ENCODE measurements at regions not wholly inside any gene's neighbourhood (a gene's known extent, or its start where the extent isn't known, plus 50 kb on each side); places are given as distances from the start of the nearest gene placed in this dataset.

GRCh38 chr5:175162036-175162435 lies 281.9 kb downstream of the DRD1 start:
- no peak for DNase-seq

DNA sequence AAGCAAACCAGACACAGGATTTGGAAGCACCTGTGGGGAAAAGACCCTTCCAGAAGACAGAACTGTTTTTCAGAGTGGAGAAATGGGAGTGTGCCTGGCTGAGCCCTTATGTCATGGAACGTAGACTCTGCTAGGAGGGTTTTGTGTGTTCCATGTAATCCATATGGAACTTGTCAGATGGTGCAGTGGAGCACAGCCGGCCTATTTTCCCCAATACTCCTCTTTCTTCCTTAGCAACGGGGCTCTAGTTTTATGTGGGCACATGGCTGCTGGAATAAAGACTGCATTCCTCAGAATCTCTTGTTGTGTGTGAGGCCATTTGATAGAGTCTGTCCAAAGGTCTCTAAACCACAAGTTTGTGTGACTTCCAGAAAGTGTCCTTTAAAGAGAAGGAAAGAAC lies 284.0 kb downstream of the DRD1 start:
- no peak for DNase-seq

DNA sequence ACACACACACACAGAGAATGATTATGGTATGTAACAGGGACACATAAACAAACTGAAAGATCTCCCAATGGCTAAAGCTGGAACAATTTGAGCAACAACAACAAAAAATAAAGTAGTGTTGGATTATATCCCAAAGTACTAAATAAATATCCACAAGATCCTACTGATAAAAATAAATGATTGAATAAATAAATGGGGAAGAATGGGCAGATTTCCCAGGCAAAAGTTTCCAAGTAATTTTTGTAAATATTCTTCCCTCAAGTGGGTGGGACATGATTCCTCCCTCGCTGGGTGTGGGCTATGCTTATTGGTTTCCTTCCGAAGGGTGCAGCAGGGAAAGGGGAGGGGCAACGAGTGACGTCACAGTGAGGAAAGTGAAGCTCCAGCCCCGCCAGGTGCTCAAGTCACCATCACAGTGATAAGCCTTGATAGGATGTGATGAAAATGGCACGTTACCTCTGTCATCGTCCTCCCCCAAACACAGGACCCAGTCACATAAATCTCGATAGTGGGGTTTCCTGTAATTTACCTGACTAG lies 295.3 kb downstream of the DRD1 start:
- DNase-seq, result no peak

- no peak for DNase-seq
These were observed 297.2 kb downstream of the DRD1 start for GRCh38 chr5:175146733-175147132.

DNA sequence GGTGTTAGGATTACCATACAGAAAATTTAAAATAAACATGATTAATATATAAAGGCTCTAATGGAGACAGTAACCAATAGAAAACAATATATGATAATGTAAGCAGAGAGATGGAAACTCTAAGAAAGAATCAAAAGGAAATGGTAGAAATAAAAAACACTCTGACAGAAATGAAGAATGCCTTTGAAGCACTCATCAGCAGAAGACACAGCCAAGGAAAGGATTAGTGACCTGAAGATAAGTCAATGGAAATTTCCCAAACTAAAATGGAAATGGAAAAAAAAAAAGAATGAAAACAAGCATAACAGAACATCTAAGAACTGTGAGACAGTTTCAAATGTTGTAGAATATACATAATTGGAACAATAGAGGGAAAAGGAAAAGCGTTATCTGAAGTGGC lies 302.6 kb downstream of the DRD1 start:
- no peak for DNase-seq

GRCh38 chr5:175133185-175133584 lies 310.8 kb downstream of the DRD1 start:
- no peak for DNase-seq

GRCh38 chr5:175131432-175131831 lies 312.6 kb downstream of the DRD1 start:
- no peak for DNase-seq

- DNase-seq, result no peak
These were observed 314.4 kb downstream of the DRD1 start for GRCh38 chr5:175129619-175130018.

DNA sequence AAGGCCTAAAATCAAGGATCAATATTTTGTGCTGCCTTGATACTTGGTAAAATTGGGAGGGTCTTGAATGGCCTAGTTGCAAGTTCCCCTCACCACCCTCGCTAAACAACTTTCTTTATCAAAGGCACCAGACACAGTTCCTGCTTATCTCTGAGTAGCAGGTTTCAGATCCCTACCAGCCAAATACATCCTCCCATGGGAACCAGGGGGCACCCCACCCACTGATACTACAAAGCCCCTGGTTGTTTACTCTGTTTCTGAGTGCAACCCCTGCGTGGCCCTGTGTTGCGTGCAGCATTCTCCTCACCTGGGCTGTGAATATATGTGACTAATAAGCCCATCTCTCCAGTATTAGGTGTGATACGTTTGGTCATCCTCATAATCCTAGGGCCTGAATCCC lies 314.9 kb downstream of the DRD1 start:
- no peak for DNase-seq

GRCh38 chr5:175124821-175125220 lies 319.2 kb downstream of the DRD1 start:
- no peak for DNase-seq

DNA sequence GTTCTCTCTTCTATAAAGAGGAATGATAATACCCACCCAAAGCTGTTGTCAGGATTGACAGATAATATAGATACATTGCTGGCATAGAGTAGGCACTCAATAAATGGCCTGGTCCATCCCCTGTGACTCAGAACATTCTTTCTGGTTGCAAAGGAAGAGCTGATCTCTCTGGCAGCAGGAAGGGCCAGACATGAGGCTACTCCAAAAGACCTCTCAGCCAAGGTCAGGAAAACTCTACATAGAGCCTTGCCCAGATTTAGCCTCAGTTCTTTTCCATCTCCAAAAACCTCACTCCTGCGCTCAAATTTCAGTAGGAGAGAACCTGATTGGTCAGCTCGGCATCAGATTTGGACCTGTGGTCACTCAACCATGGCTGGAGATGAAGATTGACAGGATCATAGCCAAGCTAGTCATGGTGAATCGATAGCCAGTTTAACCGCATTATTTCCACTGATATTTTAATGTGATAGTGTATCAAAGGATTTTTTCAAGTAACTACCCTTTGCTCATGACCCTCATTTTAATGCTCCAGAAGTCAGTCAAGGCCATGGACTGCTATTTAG lies 319.6 kb downstream of the DRD1 start:
- no peak for DNase-seq

GRCh38 chr5:175123542-175123941 lies 320.4 kb downstream of the DRD1 start:
- DNase-seq, result no peak

DNA sequence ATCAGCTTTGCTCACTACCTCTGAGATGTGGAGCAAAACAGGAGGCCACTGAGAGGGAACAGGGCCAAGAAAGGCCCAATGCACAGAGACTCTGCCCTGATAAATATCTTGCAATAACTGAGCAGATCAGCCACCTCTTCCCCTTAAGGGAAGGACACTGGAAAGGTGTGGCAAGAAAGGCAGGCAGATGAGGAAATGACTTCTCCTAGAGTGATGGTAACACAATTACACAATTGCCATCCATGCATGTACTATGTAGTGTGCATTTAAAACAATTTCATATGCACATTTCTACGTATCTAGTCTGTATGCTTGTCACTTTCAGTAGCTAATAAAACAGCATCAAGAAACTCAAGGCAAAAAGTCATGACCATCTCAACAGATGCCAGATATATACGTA lies 322.5 kb downstream of the DRD1 start:
- DNase-seq, result no peak

DNA sequence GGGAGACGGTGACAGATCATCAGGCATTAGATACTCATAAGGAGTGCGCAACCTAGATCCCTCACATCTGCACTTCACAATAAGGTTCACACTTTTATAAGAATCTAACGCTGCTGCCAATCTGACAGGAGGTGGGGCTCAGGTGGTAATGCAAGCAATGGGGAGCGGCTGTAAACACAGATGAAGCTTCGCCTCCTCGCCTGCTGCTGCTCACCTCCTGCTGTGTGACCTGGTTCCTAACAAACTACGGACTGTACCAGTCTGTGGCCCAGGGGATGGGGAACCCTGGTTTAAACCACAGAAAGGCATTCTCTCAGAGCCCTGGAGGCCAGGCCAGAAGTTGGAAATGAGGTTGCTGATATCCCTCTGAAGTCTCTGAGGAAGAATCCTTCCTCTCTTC lies 323.6 kb downstream of the DRD1 start:
- DNase-seq, result no peak

- DNase-seq, result no peak
These were observed 325.2 kb downstream of the DRD1 start for GRCh38 chr5:175118700-175119309.

DNA sequence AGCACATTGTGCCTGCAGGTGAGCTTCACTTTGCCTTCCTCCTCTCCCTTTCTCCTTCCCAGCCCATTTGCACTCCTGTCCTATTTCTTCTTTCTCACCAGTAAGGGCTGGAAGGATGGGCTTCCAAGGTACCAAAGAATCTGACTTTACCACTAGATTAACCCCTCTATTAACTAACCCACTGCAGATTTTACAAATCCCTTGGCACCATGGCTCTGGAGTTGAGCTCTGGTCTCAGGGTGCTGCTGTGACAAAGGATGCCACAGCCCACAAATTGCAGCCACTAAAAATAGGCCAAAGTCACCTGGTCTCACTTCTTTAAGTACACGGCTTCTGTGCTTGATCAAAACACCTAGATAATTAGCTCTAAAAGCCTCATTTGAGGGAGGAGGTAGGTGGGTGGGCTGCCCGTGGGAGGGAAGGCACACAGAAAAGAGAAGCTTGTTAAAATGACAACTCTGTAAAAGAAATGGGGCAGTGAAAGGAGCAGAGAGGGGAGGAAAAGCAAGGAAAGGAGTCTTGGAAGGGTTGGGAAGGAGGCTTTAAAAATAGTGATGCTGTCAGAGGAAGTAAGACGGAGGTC lies 327.4 kb downstream of the DRD1 start:
- no peak for DNase-seq

GRCh38 chr5:175115831-175116230 lies 328.2 kb downstream of the DRD1 start:
- DNase-seq, result no peak

DNA sequence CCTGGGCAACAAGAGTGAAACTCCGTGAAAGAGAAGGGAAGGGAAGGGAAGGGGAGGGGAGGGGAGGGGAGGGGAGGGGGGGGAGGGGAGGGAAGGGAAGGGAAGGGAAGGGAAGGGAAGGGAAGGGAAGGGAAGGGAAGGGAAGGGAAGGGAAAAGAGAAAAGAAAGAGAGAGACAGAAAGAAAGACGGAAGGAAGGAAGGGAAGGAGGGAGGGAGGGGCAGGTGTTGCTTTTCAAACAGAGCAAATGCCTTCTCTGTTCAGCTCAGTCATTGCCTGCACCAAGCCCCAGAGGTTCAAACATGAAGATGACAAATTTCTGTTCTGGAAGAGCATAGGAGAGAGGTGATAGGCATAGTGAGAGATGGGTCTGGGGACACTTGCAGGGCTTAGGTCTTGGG lies 330.0 kb downstream of the DRD1 start:
- no peak for DNase-seq

GRCh38 chr5:175109058-175109755 lies 334.8 kb downstream of the DRD1 start:
- DNase-seq, result no peak

GRCh38 chr5:175107865-175108264 lies 336.1 kb downstream of the DRD1 start:
- DNase-seq, result no peak

DNA sequence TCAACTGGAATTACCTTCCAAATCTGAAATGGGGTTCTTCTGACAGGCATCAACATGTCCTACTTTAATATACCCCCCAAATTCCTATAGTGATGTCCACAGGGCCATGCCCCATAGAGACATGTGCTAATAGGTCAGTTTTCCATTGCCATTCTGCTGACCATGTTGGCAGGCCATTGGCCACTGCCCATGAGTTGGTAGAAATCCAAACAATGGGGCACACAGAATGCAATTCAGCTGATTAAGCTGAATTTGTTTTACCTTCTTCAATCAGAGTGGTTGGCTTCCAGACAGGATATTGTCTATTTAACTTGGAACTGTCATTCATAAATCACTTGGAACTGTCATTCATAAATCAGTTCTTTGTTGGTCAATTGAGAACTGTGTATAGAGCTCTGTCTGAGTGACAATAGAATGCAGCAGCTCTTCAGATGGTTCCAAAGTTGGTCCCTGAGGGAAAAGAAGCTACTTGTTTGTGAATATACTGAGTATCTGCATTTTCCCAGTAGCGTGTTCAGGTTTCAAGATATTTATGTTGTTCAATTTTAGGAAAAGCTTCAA lies 336.9 kb downstream of the DRD1 start:
- DNase-seq, result no peak

DNA sequence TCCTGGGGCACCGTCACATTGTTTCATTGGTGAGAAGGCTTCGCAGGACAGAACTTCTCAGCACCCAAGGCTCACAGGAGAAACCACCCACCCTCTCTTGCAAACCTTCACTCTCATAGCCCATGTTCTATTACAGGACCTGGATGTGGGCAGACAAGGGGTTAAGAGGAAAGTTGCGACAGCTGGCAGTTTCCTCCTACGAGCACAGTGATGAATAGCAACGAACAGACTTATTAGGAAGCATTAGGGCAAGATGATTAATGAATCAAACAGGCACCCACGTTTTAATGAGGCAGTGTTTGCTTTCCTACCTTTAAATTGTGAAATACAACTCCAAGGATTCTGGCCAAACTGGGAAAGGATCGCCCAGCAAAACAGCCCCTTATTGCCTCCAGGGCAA lies 339.3 kb downstream of the DRD1 start:
- DNase-seq, result no peak

- no peak for DNase-seq
These were observed 340.2 kb downstream of the DRD1 start for GRCh38 chr5:175103746-175104145.

DNA sequence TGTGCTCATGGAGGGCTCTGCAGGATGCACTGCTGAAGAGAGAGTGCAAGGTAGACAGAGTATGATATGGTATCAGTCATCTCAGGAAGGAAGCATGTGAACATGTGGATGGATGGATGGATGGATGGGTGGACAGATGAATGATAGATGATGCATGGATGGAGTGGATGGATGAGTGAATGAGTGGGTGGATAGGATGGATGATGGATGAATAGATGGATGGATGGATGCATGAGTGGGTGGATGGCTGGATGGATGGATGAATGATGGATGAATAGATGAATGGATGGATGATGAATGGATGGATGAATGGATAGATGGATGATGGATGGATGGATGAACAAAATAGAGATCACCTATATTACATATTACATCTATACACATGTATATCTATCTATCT lies 341.3 kb downstream of the DRD1 start:
- no peak for DNase-seq

Data from stimulated activated CD8-positive, alpha-beta memory T cell treated with anti-CD3 and anti-CD28 coated beads, Interleukin-4, amount 100 ng/mL, for 48 hours (primary cell).